ENCODE measurements at regions not wholly inside any gene's neighbourhood (a gene's known extent, or its start where the extent isn't known, plus 50 kb on each side); places are given as distances from the start of the nearest gene placed in this dataset.
A peak's percentile ranks its signal among the peaks of the same experiment; 100 is the strongest.

- Mint-ChIP-seq H3K27ac (no peak overlapping the region), H3K4me1 (ENCODE audit: low read depth in 2 of 2) (no peaks in the 10 kb centered on the region), H3K9me3 (no peaks in the 10 kb centered on the region)
These were observed 489.1 kb upstream of the PODXL start for GRCh38 chr7:132045481-132045980.

DNA sequence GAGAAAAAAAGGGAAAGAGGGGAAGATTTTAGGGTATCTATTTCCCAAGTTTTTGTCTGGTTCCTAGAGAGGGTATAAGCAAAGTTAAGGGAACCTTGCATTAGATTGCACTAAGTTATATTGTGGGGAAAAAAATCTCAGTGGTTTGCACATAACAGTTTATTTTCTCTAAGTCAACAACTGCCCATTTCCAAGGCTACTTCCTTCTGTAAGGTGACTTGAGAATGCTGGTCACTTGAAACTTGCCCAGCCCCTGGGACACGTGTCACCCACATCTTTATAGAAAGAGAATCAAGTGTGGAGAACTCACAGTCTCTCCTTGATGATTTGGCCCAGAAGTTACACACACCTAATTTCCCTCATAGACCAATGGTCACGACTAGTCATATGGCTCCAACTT lies 488.6 kb upstream of the PODXL start:
- H3K9me3 Mint-ChIP-seq = no peaks in the 10 kb centered on the region
- no peak overlapping the region for H3K27ac Mint-ChIP-seq
- DNase-seq (no peak), ATAC-seq (replicated peaks) (no peak)
- H3K36me3 Mint-ChIP-seq (ENCODE audit: insufficient read depth) = no peaks in the 10 kb centered on the region
- H3K4me1 Mint-ChIP-seq (ENCODE audit: low read depth in 2 of 2) = no peaks in the 10 kb centered on the region
- H3K4me3 Mint-ChIP-seq = no peak overlapping the region
- H3K27me3 Mint-ChIP-seq = peaks cover 8 to 9% of the 10 kb centered on the region in 2 donors

More at GRCh38 chr7:132045481-132045980, 489.1 kb upstream of the PODXL start:
- Mint-ChIP-seq H3K36me3 (ENCODE audit: insufficient read depth) (no peaks in the 10 kb centered on the region), H3K4me3 (no peak overlapping the region), H3K27me3 (peaks cover 9 to 11% of the 10 kb centered on the region in 2 donors)
- ATAC-seq (replicated peaks) (no peak), DNase-seq (no peak)

- Mint-ChIP-seq H3K4me3 (no peak overlapping the region), H3K27ac (no peak overlapping the region), H3K36me3 (ENCODE audit: insufficient read depth) (no peaks in the 10 kb centered on the region), H3K4me1 (ENCODE audit: low read depth in 2 of 2) (no peaks in the 10 kb centered on the region), H3K9me3 (no peaks in the 10 kb centered on the region), H3K27me3 (peaks cover 5 to 7% of the 10 kb centered on the region in 2 donors)
- ATAC-seq (replicated peaks) (no peak), DNase-seq (no peak)
These were observed 487.8 kb upstream of the PODXL start for GRCh38 chr7:132044247-132044646.

DNA sequence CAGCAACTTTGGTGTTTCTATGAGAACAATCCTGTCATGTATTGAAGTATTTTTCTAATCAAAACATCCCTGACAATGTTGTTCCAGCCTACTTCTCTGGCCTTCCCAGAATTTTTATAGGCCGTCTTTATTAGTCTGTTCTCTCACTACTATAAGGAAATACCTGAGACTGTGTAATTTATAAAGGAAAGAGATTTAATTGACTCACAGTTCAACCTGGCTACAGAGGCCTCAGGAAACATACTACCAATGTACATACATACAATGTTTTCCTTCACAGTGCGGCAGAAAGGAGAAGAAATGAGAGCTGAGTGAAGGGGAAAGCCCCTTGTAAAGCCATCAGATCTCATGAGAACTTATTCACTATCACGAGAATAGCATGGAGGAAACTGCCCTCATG lies 484.7 kb upstream of the PODXL start:
- H3K27me3 Mint-ChIP-seq = peaks cover 9 to 23% of the 10 kb centered on the region in 2 donors
- H3K4me3 Mint-ChIP-seq = no peak overlapping the region
- H3K36me3 Mint-ChIP-seq (ENCODE audit: insufficient read depth) = no peaks in the 10 kb centered on the region
- no peaks in the 10 kb centered on the region for H3K4me1 Mint-ChIP-seq (ENCODE audit: low read depth in 2 of 2)
- no peak overlapping the region for H3K27ac Mint-ChIP-seq
- ATAC-seq (replicated peaks) = no peak
- H3K9me3 Mint-ChIP-seq = no peaks in the 10 kb centered on the region
- DNase-seq = no peak

DNA sequence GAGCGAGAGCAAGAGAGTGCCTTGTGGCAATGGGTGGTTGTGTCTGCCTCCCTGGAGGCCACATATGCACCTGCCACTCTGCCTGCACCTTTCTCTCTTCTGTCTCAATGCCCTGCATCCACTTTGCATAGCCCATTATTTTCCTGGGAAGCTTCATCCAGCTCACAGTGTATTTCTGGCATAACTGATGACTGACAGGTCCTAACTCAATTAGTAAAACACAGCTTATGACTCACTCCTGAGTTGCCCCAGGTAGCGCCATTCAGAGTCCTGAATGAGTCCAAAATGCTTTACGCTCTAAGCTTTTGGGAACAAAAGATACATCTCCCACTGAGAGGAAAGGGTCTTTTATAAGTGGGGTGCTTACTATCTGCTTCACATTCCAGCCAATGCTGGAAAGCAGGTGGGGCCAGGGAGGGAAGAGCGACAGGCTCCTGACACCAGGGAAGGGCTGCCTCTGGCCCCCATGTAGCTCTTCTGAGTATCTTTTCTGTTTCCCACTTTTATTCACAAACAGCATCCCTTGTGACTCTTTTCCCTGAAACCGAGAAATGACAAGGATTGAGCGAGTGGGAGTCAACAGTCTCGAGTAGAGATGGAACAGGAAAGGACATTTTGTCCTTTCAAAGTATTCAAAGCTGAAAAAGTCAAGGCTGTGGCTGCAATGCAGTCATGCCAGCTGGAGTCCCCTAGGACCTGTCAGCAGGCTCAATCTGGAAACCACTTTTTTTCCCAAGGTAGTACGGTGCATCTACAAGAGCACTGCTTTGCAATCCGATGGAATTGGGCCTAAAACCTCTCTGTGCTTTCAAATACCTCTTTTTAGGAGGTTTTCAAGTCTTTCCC lies 479.3 kb upstream of the PODXL start:
- no peak overlapping the region for H3K4me3 Mint-ChIP-seq
- no peak overlapping the region for H3K27ac Mint-ChIP-seq
- no peaks in the 10 kb centered on the region for H3K36me3 Mint-ChIP-seq (ENCODE audit: insufficient read depth)
- H3K9me3 Mint-ChIP-seq = no peaks in the 10 kb centered on the region
- no peak for ATAC-seq (replicated peaks)
- H3K4me1 Mint-ChIP-seq (ENCODE audit: low read depth in 2 of 2) = no peaks in the 10 kb centered on the region
- DNase-seq = no peak
- H3K27me3 Mint-ChIP-seq = peaks cover 9 to 32% of the 10 kb centered on the region in 2 donors

GRCh38 chr7:132034748-132035416 lies 478.5 kb upstream of the PODXL start:
- peaks cover 9 to 32% of the 10 kb centered on the region in 2 donors for H3K27me3 Mint-ChIP-seq
- DNase-seq (no peak), ATAC-seq (replicated peaks) (no peak)
- no peaks in the 10 kb centered on the region for H3K36me3 Mint-ChIP-seq (ENCODE audit: insufficient read depth)
- H3K4me1 Mint-ChIP-seq (ENCODE audit: low read depth in 2 of 2) = no peaks in the 10 kb centered on the region
- H3K9me3 Mint-ChIP-seq = no peaks in the 10 kb centered on the region
- no peak overlapping the region for H3K27ac Mint-ChIP-seq
- no peak overlapping the region for H3K4me3 Mint-ChIP-seq

GRCh38 chr7:132030883-132031282 lies 474.5 kb upstream of the PODXL start:
- Mint-ChIP-seq H3K27ac (no peak overlapping the region), H3K36me3 (ENCODE audit: insufficient read depth) (no peaks in the 10 kb centered on the region), H3K27me3 (peaks cover 0 to 6% of the 10 kb centered on the region in 2 donors), H3K4me3 (no peak overlapping the region), H3K4me1 (ENCODE audit: low read depth in 2 of 2) (no peaks in the 10 kb centered on the region), H3K9me3 (no peaks in the 10 kb centered on the region)
- ATAC-seq (replicated peaks) (no peak), DNase-seq (no peak)

DNA sequence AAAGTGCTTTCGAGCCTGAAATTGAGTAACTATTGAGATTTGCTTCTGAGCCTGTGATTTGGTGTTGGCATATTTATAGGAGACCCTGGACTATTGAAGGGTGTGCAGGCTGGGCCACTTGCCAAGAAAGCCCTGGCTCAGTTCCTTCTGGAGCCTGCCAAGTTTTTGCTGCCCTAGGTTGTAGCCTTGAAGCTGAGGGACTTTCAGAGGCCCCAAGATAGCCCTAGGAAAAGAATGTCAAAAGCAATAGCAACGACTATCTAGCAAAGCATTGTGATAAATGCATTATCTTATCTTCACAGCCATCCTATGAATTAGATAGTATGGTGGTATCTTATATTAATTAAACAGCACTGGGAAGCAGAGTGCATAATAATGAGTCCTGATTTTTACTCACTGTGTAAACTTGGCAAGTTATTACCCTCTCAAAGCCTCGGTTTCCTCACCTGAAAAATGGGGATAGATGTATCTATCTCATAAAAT lies 473.7 kb upstream of the PODXL start:
- DNase-seq (no peak), ATAC-seq (replicated peaks) (no peak)
- H3K36me3 Mint-ChIP-seq (ENCODE audit: insufficient read depth) = no peaks in the 10 kb centered on the region
- H3K4me1 Mint-ChIP-seq (ENCODE audit: low read depth in 2 of 2) = no peaks in the 10 kb centered on the region
- H3K27me3 Mint-ChIP-seq = no peaks in the 10 kb centered on the region
- H3K4me3 Mint-ChIP-seq = no peak overlapping the region
- no peaks in the 10 kb centered on the region for H3K9me3 Mint-ChIP-seq
- no peak overlapping the region for H3K27ac Mint-ChIP-seq

GRCh38 chr7:132029369-132030085 lies 473.1 kb upstream of the PODXL start:
- ATAC-seq (replicated peaks) = no peak

GRCh38 chr7:132028144-132028920 lies 471.9 kb upstream of the PODXL start:
- Mint-ChIP-seq H3K9me3 (no peaks in the 10 kb centered on the region), H3K27ac (no peak overlapping the region), H3K4me3 (no peak overlapping the region), H3K4me1 (ENCODE audit: low read depth in 2 of 2) (no peaks in the 10 kb centered on the region), H3K36me3 (ENCODE audit: insufficient read depth) (no peaks in the 10 kb centered on the region), H3K27me3 (no peaks in the 10 kb centered on the region)
- DNase-seq (no peak), ATAC-seq (replicated peaks) (no peak)

More at GRCh38 chr7:132029369-132030085, 473.1 kb upstream of the PODXL start:
- no peak for DNase-seq
- Mint-ChIP-seq H3K27ac (no peak overlapping the region), H3K9me3 (no peaks in the 10 kb centered on the region), H3K27me3 (no peaks in the 10 kb centered on the region), H3K4me1 (ENCODE audit: low read depth in 2 of 2) (no peaks in the 10 kb centered on the region), H3K4me3 (no peak overlapping the region), H3K36me3 (ENCODE audit: insufficient read depth) (no peaks in the 10 kb centered on the region)

DNA sequence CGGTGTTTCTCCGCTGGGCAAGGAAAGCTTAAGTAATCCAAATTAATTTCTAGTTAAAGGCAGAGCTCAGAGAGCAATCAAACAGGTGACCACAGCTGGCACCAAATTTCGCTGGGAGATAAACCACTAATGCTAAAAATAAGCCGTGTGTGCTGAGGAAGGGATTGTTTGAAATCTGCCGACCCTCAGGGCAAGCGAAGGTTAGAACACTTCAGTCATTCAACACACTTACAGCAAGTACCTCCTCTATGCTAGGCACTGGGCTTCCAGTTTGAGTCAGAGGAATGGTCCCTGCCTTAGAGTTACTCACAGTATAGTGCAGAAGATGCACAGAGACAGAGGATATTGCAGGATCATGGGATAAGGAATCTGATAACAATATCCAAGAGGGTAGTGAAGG lies 467.9 kb upstream of the PODXL start:
- peaks cover 10 to 11% of the 10 kb centered on the region in 2 donors for H3K27me3 Mint-ChIP-seq
- DNase-seq (no peak), ATAC-seq (replicated peaks) (no peak)
- no peaks in the 10 kb centered on the region for H3K4me1 Mint-ChIP-seq (ENCODE audit: low read depth in 2 of 2)
- no peak overlapping the region for H3K4me3 Mint-ChIP-seq
- H3K27ac Mint-ChIP-seq = peak overlapping the region in 1 of 2 donors; percentile 41
- H3K36me3 Mint-ChIP-seq (ENCODE audit: insufficient read depth) = no peaks in the 10 kb centered on the region
- H3K9me3 Mint-ChIP-seq = peaks cover 2 to 7% of the 10 kb centered on the region in 2 donors

- no peak for DNase-seq
- Mint-ChIP-seq H3K27ac (no peak overlapping the region), H3K36me3 (ENCODE audit: insufficient read depth) (no peaks in the 10 kb centered on the region), H3K4me1 (ENCODE audit: low read depth in 2 of 2) (no peaks in the 10 kb centered on the region), H3K4me3 (no peak overlapping the region), H3K27me3 (peaks cover 11 to 12% of the 10 kb centered on the region in 2 donors), H3K9me3 (peaks cover 2 to 7% of the 10 kb centered on the region in 2 donors)
- no peak for ATAC-seq (replicated peaks)
These were observed 467.0 kb upstream of the PODXL start for GRCh38 chr7:132023466-132023865.

GRCh38 chr7:132022188-132022587 lies 465.8 kb upstream of the PODXL start:
- DNase-seq = no peak
- Mint-ChIP-seq H3K9me3 (peaks cover 2 to 7% of the 10 kb centered on the region in 2 donors), H3K27ac (no peak overlapping the region), H3K4me1 (ENCODE audit: low read depth in 2 of 2) (no peaks in the 10 kb centered on the region), H3K4me3 (no peak overlapping the region), H3K27me3 (peaks cover 11 to 12% of the 10 kb centered on the region in 2 donors), H3K36me3 (ENCODE audit: insufficient read depth) (no peaks in the 10 kb centered on the region)
- ATAC-seq (replicated peaks) = no peak

Measured in effector memory CD8-positive, alpha-beta T cell (primary cell).